ENCODE measurements at regions not wholly inside any gene's neighbourhood (a gene's known extent, or its start where the extent isn't known, plus 50 kb on each side); places are given as distances from the start of the nearest gene placed in this dataset.
"Not testable (repeated sequence)": the region's sequence is repeated elsewhere in the genome, so short reads cannot be mapped to it uniquely, and the experiment has no call there.

DNA sequence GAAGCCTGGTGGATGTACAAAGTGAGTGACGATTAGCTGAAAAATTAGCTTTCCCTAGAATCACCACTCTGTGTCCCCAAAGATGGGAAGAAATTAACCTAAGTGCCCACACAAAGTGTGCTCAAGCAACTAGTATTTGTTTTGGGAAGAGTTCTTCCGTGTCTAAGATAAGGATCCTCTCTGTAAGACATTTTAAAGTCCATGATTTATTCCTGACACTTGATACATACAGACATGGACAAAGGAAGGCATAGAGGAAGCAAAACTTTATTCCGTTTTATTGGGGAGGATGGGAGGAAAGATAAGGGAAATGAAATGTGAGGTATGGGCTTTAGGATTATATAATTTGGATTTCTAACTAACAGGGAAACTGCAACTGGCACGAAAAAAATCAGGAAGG lies 1772.6 kb downstream of the EFNA5 start:
- Histone ChIP-seq H3K4me1 (no peaks in the 10 kb centered on the region), H3K27ac (no peak overlapping the region), H3K36me3 (no peaks in the 10 kb centered on the region), H3K9ac (no peak overlapping the region), H3K9me3 (no peaks in the 10 kb centered on the region), H3K27me3 (no peaks in the 10 kb centered on the region), H3K4me3 (no peak overlapping the region), H4K20me1 (no peaks in the 10 kb centered on the region), H3K4me2 (no peak overlapping the region)
- TF ChIP-seq Cebpa-rat (IDR thresholded peaks at IDR 0.05), result no peak

DNA sequence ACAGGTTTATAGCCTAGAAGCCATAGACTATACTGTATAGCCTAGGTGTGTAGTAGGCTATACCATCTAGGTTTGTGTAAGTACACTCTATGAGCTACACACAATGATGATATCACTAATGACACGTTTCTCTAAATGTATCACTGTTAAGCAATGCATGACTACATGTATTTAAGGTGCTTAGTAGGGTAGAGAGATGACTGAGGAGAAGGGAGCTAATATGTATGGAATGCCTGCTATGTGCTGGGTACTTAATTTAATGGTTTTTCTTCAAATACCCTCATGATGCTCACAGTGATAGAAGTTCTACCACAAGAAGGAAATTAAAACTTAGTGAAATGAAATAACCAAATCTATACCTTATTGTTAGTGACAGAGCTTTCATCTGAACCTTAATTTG lies 1785.5 kb downstream of the EFNA5 start:
- no peaks in the 10 kb centered on the region for H4K20me1 ChIP-seq
- H3K9ac ChIP-seq, result no peak overlapping the region
- H3K9me3 ChIP-seq, result no peaks in the 10 kb centered on the region
- no peaks in the 10 kb centered on the region for H3K27me3 ChIP-seq
- no peaks in the 10 kb centered on the region for H3K36me3 ChIP-seq
- H3K27ac ChIP-seq, result no peak overlapping the region
- H3K4me3 ChIP-seq, result no peak overlapping the region
- H3K4me1 ChIP-seq, result no peaks in the 10 kb centered on the region
- no peak overlapping the region for H3K4me2 ChIP-seq
- TF ChIP-seq Cebpa-rat (IDR thresholded peaks at IDR 0.05), result no peak

DNA sequence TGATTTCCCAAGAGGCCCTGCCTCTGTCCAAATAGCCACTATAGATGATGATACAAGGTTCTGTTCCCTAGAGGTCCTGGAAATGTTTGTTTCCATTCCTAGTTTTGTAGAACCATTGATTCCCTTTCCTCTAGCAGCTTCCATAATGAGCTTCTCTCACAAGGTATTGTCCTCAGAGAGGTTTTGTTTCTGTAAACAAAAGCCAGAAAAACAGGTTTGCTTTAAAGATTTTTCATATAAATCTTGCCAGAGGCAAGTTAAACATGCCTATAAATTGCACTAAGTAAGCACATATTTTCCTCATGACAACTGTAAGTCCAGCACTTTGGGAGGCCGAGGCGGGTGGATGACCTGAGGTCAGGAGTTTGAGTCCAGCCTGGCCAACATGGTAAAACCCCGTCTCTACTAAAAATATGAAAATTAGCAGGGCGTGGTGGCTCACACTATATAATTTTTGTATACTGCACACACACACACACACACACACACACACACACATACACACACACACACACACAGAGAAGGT lies 1787.7 kb downstream of the EFNA5 start:
- Histone ChIP-seq H3K4me1 (no peaks in the 10 kb centered on the region), H3K4me3 (no peak overlapping the region), H3K9me3 (no peaks in the 10 kb centered on the region), H3K27me3 (no peaks in the 10 kb centered on the region), H3K36me3 (no peaks in the 10 kb centered on the region), H3K4me2 (no peak overlapping the region), H4K20me1 (no peaks in the 10 kb centered on the region), H3K27ac (no peak overlapping the region), H3K9ac (no peak overlapping the region)
- no peak for TF ChIP-seq Cebpa-rat (IDR thresholded peaks at IDR 0.05)

DNA sequence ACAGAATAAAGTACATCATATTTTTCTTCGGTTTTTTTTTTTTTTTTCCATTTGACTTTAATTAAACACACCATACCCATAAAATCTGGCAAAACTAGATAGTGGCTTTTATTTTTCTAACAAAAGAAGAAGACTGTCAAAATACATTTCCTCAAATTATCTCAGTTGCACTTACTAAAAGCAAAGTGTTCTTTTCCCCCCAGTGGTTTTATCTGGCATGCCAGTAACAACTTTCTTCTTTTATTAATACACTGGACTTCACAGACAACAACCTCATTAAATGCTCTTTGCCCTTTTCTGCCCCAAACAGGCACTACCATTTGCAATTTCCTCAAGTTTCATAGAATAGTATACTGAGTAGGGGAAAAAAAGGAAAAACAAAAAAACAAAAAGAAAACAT lies 1792.3 kb downstream of the EFNA5 start:
- Histone ChIP-seq H3K27me3 (no peaks in the 10 kb centered on the region), H3K4me2 (no peak overlapping the region), H3K4me1 (no peaks in the 10 kb centered on the region), H3K4me3 (no peak overlapping the region), H3K27ac (no peak overlapping the region), H4K20me1 (no peaks in the 10 kb centered on the region), H3K9me3 (no peaks in the 10 kb centered on the region), H3K36me3 (no peaks in the 10 kb centered on the region), H3K9ac (no peak overlapping the region)
- no peak for TF ChIP-seq Cebpa-rat (IDR thresholded peaks at IDR 0.05)

DNA sequence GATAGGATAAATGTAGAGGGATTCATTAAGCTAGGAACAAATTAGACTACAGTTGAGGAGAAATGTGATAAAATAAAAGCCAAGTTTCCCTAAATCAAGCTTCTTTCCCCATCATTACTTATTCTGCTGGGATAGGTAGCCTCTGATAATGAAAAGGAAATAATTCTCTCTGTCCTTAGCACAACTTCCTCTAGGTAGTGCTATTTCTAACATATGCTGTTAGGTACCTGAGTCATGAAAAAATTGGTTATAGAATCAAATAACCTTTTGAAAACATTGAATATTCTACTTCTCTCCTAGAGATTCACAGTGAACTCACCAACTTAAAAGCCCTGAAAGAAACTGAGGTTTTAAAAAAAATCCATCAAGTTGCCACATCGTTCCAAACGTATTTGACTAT lies 1793.1 kb downstream of the EFNA5 start:
- Histone ChIP-seq H3K4me2 (no peak overlapping the region), H3K9me3 (no peaks in the 10 kb centered on the region), H3K27me3 (no peaks in the 10 kb centered on the region), H3K27ac (no peak overlapping the region), H3K4me1 (no peaks in the 10 kb centered on the region), H4K20me1 (no peaks in the 10 kb centered on the region), H3K9ac (no peak overlapping the region), H3K36me3 (no peaks in the 10 kb centered on the region), H3K4me3 (no peak overlapping the region)
- no peak for TF ChIP-seq Cebpa-rat (IDR thresholded peaks at IDR 0.05)

DNA sequence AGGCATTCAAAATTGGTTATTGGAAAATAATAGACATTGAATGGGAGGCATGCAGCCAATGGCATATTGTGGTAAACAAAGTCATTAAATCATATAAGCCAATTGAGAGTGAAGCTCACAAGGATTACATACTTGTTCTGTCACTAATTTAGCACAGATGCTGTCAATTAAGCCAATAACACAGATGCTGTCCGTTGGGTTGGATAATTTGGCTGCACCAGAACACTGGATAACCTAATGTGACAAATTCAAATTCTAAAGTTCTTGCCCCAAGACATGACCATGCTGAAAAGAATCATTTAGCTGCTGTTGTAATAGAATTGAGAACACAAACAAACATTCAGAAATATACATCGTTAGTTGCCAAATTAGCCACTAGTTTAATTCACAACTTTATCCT lies 1796.4 kb downstream of the EFNA5 start:
- H3K4me1 ChIP-seq, result no peaks in the 10 kb centered on the region
- H3K9me3 ChIP-seq, result no peaks in the 10 kb centered on the region
- no peak overlapping the region for H3K9ac ChIP-seq
- no peaks in the 10 kb centered on the region for H4K20me1 ChIP-seq
- no peak overlapping the region for H3K27ac ChIP-seq
- no peaks in the 10 kb centered on the region for H3K36me3 ChIP-seq
- no peak for TF ChIP-seq Cebpa-rat (IDR thresholded peaks at IDR 0.05)
- H3K27me3 ChIP-seq, result no peaks in the 10 kb centered on the region
- H3K4me3 ChIP-seq, result no peak overlapping the region
- no peak overlapping the region for H3K4me2 ChIP-seq

DNA sequence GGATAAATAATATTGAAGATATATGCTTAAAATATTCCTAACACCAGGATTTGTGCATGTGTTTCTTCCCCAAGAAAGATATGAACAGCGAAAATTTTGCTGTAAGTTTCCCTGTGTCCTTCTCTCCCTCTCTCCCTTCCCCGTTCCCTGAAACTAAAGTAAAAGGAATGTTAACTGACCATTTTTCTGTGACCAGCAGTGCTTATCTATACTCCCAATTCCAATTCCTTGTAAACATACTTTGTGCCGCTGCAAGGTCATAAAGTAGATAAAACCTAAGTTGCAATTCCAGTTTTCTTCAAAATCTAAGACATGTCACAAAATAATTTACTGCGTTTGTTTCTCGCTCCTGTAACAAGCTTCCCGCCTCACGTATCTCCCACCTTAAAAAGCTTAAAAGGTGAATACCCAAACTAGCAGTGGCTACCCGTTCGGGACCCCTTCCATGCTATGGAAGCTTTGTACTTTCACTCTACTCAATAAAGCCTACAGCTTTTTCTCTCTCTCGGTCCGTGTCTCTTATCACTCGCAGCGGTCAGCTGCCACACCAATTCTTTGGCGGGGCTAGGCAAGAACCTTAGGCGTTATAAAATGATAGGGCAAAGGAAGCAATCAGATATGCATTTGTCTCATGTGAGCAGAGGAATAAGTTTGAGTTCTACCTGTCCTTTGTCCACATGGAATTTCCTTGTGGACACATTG lies 1798.0 kb downstream of the EFNA5 start:
- Histone ChIP-seq H3K4me2 (no peak overlapping the region), H3K4me1 (no peaks in the 10 kb centered on the region), H3K36me3 (no peaks in the 10 kb centered on the region), H3K27ac (no peak overlapping the region), H4K20me1 (no peaks in the 10 kb centered on the region), H3K4me3 (no peak overlapping the region), H3K9me3 (no peaks in the 10 kb centered on the region), H3K27me3 (no peaks in the 10 kb centered on the region), H3K9ac (no peak overlapping the region)
- TF ChIP-seq Cebpa-rat (IDR thresholded peaks at IDR 0.05), result no peak

DNA sequence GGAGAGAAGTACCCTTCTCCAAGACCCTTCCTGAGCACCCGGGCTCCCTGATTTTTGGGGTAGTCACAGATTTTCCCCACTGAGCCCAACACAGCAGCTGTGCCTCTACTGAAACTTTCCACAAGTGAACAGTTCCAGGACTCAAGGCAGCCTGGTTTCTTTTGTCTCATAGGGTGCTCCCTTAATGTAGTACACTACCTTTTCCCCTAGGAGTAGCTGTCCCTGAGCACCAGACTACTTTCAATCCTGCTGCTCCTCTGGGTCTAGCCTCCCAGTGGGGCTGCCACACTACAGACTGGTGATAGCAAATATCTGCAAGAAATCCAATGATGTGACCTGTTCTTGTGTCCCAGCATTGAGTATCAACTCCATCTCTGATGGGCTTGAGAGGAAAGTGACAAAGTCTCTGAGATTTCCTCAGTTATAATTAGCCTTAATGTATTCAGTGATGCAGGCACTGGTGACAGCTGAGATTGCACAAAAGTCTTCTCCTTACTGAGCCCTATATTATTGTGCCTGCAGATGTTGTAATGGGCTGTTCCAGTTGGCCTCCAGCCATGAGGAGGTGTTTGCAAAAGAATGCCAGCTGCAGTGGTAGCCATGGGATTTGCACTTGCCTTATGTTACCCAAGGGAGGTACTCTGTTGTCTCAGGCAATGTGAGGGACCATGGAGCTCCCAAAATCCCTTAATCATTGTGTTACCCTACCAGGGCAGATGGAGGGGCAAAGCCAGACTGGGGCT lies 1802.5 kb downstream of the EFNA5 start:
- H4K20me1 ChIP-seq, result no peaks in the 10 kb centered on the region
- no peaks in the 10 kb centered on the region for H3K9me3 ChIP-seq
- no peak overlapping the region for H3K9ac ChIP-seq
- no peak overlapping the region for H3K4me3 ChIP-seq
- H3K36me3 ChIP-seq, result no peaks in the 10 kb centered on the region
- no peak overlapping the region for H3K27ac ChIP-seq
- no peaks in the 10 kb centered on the region for H3K27me3 ChIP-seq
- no peak for TF ChIP-seq Cebpa-rat (IDR thresholded peaks at IDR 0.05)
- H3K4me2 ChIP-seq, result no peak overlapping the region
- H3K4me1 ChIP-seq, result no peaks in the 10 kb centered on the region

DNA sequence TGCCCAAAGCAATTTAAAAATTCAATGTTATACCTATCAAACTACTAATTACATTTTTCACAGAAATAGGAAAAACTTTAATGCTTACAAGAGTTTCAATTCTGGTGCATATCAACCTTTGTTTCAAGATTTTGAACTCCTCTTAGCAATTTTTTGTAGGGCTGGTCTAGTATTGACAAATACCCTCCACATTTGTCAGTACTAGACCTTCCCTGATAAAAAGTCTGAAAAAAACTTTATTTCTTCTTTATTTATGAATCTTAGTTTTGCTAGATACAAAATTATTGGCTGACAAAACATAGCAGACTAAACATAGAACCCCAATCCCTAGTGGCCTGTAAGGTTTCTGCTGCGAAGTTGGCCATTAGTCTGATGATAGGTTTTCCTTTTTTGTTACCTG lies 1804.9 kb downstream of the EFNA5 start:
- H3K4me2 ChIP-seq, result no peak overlapping the region

DNA sequence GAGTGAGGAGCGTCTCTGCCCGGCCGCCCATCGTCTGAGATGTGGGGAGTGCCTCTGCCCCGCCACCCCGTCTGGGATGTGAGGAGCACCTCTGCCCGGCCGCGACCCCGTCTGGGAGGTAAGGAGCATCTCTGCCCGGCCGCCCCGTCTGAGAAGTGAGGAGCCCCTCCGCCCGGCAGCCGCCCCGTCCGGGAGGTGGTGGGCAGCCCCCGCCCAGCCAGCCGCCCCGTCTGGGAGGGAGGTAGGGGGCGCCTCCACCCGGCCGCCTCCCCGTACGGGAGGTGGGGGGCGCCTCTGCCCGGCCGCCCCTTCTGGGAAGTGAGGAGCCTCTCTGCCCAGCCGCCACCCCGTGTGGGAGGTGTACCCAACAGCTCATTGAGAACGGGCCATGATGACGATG lies 1811.4 kb downstream of the EFNA5 start:
- not testable (repeated sequence) for H3K27me3 ChIP-seq, H3K36me3 ChIP-seq, H3K4me3 ChIP-seq

More for the DNA sequence above, 1804.9 kb downstream of the EFNA5 start:
- Histone ChIP-seq H3K9ac (no peak overlapping the region), H3K4me3 (no peak overlapping the region), H3K9me3 (no peaks in the 10 kb centered on the region), H4K20me1 (no peaks in the 10 kb centered on the region), H3K36me3 (no peaks in the 10 kb centered on the region), H3K4me1 (no peaks in the 10 kb centered on the region), H3K27me3 (no peaks in the 10 kb centered on the region), H3K27ac (no peak overlapping the region)
- no peak for TF ChIP-seq Cebpa-rat (IDR thresholded peaks at IDR 0.05)

More for the DNA sequence above, 1811.4 kb downstream of the EFNA5 start:
- not testable (repeated sequence) for H3K4me2 ChIP-seq, H3K27ac ChIP-seq, H3K4me1 ChIP-seq, H3K9me3 ChIP-seq, H3K9ac ChIP-seq, H4K20me1 ChIP-seq
